Astrocyte of the spinal cord (primary cell): ENCODE measurements at regions not wholly inside any gene's neighbourhood (a gene's known extent, or its start where the extent isn't known, plus 50 kb on each side); places are given as distances from the start of the nearest gene placed in this dataset.
"Not testable (repeated sequence)": the region's sequence is repeated elsewhere in the genome, so short reads cannot be mapped to it uniquely, and the experiment has no call there.

Source experiments
- DNase-seq: peaks from one replicate; pipeline ENCODE4 v3.0.0; 2011; ENCODE audit warnings: low read depth, low spot score
- H3K4me3 ChIP-seq: 2 replicates; pipeline ENCODE4 v1.5.1; 2011; ENCODE audit warnings: low read depth, mild to moderate bottlenecking, low read length, moderate library complexity
- in situ Hi-C: cut with HindIII; loops from 2 replicates; pipeline ENCODE4 v1.10.0; 2017; ENCODE audit warnings: low sequenced_read_pairs
- TF ChIP-seq, protein P1 (sequence below): IDR thresholded peaks from 2 replicates; pipeline ENCODE4 v1.5.1; 2012; ENCODE audit warnings: low read depth, mild to moderate bottlenecking, low read length, inconsistent platforms

DNA sequence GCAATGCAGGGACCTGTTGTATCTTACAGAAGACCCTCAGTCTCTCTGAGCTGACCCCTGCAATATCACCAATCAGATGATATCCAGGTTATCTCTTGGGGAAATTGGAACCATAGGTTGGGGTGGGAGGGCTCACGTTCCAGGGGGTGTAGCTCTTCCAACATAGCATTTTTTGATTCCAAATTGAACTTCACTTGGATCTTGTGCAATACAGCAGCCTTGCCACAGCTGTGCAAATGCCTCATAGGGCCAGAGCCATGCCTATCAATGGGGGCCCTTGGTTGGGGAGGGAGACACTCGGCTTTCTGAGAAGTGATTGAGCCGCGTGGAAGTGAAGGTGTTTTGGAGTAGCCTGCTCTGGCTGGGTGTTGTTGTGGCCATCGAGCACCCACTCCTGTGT, 117.2 kb upstream of the PITX1 start:
- no peak overlapping the region for H3K4me3 ChIP-seq
- in situ Hi-C loops = no loop called here
- no peak for DNase-seq
- TF ChIP-seq, protein P1, sequence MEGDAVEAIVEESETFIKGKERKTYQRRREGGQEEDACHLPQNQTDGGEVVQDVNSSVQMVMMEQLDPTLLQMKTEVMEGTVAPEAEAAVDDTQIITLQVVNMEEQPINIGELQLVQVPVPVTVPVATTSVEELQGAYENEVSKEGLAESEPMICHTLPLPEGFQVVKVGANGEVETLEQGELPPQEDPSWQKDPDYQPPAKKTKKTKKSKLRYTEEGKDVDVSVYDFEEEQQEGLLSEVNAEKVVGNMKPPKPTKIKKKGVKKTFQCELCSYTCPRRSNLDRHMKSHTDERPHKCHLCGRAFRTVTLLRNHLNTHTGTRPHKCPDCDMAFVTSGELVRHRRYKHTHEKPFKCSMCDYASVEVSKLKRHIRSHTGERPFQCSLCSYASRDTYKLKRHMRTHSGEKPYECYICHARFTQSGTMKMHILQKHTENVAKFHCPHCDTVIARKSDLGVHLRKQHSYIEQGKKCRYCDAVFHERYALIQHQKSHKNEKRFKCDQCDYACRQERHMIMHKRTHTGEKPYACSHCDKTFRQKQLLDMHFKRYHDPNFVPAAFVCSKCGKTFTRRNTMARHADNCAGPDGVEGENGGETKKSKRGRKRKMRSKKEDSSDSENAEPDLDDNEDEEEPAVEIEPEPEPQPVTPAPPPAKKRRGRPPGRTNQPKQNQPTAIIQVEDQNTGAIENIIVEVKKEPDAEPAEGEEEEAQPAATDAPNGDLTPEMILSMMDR = no peak

DNA sequence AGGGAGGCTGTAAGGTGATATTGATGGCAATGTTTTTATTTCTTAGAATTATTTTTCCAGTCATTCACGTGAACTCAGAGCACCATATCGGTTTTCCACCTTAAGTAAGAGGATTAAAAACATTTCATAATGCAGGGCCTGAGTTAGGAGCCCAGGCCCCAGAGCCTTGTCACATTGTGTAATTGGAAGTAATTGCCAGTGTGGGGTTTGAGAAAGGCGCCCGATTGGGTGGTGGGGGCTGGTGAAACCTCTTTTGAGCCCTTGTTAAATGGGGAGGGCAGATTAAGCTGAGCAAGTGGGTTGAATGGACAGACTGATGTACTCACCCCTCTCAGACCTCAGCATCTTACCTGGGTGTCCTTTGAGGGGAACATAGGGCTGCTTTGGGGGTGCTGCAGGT, 116.7 kb upstream of the PITX1 start:
- in situ Hi-C loops = no loop called here
- TF ChIP-seq, protein P1 = no peak
- no peak overlapping the region for H3K4me3 ChIP-seq
- DNase-seq = no peak

DNA sequence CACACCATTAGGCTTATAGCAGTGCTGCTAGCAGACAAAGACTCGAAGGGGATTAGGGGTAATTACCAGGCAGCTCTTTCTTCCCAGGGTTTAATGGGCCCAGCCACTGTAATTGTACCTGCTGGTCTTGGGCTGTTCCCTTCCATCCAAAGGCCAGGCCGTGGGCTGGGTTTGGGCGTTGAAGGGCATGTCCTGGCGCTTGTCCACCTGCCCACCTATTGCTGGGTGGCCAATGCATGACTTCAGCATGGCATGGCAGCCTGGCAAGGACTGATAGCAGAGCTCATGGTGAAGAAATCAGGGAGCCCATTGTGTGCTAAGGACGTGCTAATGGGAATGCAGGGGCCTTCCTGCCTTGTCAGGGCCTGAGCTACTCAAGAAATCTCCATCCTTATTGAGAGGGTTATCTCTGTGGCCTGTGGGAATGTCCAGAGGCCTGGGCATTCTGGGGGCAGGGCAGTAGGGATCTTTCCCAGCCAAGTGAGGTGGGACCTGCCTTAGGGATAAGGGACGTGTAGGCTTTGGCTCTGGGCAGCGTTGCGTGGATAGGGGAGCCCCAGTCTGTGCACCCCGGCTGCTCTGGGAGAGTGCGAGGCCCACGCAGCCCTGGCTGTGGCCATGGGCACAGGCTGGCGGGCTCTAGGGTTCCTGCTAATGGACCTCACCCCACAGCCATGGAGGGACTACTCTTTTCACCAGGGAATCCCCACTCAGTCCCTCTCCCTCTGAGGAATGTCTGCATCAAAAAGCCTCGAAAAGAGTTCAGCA, 116.1 kb upstream of the PITX1 start:
- TF ChIP-seq, protein P1 = no peak
- H3K4me3 ChIP-seq = no peak overlapping the region
- DNase-seq = no peak
- in situ Hi-C loops = no loop called here

DNA sequence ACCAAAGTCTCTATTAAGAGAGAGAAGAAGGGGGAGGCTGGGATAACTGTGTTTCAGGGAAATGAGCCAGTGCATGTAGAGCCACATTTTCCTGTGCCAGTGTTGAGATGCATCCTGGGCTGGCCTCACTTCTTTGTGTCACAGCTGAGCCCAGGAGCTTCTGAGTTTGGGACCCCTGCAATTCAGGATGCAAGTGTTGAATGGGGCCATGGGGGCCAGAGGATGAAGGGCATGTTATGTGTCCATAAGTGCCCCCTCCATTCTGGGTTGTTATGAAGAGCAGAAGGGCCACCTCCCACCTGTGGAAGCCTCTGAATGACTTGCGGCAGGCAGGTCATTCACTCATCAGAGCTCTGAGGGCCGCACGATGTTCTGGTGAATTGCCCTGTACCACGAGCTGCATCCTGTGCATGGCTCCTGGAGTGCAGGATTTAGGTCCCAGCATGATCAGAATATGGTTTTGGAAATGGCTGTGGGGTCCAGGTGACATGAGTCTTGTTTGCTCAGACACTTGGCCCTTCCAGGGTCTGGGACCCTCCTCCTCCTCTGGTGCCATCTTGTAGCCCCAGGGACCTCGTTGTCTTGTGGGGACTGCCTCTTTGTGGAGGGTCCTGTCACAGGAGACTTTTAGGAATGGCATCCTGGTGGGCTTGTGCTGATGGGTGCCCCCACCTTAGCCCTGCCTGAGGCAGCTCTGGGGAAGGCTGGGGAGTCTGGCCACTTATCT, 115.4 kb upstream of the PITX1 start:
- TF ChIP-seq, protein P1 = no peak
- H3K4me3 ChIP-seq = no peak overlapping the region
- in situ Hi-C loops = no loop called here
- no peak for DNase-seq

DNA sequence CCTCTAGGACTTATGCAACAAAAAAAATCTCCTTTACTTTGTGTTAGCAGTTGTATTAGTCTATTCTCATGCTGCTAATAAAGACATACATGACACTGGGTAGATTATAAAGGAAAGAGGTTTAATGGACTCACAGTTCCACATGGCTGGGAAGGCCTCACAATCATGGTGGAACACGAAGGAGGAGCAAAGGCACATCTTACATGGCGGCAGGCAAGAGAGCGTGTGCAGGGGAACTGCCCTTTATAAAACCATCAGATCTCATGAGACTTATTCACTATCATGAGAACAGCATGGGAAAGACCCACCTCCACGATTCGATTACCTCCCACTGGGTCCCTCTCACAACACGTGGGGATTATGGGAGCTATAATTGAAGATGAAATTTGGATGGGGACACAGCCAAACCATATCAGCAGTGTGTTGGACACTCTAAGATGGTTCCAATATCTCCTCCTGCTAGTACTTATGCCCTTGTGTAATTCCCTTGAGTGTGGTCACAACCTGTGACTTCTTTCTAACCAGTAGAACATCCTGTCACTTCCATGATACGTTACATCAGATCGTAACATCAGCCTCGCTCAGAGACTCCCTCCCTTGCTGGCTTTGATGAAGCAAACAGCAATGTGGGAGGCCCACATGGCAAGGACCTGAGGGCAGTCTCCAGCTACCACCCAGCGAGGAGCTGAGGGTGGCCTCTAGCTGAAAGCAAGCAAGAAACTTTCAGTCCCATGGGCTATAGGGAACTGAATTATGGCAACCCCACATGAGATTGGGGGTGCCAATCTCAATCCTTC, 113.5 kb upstream of the PITX1 start:
- no peak overlapping the region for H3K4me3 ChIP-seq
- in situ Hi-C loops = no loop called here
- TF ChIP-seq, protein P1 = no peak
- DNase-seq = no peak

DNA sequence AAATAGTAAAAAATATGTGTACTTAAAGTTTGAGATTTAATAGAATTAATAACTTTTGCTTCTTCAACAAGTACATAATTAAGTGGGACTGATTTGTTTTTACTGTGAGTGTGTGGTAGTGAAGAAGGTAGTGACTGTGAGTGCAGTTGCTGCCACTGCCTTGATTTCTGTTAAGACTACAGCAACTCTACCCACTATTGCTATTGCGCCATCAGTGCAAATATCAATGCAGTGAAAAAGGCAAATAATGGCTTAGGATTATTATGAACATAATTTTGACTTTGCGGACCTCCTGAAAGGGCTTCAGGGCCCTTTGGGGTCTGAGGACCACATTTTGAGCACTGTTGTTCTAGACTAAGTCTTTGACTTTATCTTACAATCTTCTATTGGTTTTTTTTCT, 112.0 kb upstream of the PITX1 start:
- DNase-seq = no peak
- TF ChIP-seq, protein P1 = no peak
- in situ Hi-C loops = no loop called here
- H3K4me3 ChIP-seq = no peak overlapping the region

DNA sequence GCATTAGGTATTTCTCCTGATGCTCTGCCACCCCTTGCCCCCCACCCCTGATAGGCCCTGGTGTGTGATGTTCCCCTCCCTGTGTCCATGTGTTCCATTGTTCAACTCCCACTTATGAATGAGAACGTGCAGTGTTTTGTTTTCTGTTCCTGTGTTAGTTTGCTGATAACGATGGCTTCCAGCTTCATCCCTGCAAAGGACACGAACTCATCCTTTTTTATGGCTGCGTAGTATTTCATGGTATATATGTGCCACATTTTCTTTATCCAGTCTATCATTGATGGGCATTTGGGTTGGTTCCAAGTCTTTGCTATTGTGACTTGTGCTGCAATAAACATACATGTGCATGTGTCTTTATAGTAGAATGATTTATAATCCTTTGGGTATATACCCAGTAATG, 109.7 kb upstream of the PITX1 start:
- in situ Hi-C loops, H3K4me3 ChIP-seq, DNase-seq: not testable (repeated sequence)
